ENCODE measurements at regions not wholly inside any gene's neighbourhood (a gene's known extent, or its start where the extent isn't known, plus 50 kb on each side); places are given as distances from the start of the nearest gene placed in this dataset.

- H3K27me3 ChIP-seq: no peaks in the 10 kb centered on the region
- no peaks in the 10 kb centered on the region for H3K4me1 ChIP-seq
- intact Hi-C loops (cut with DNase I): no loop called here
- no peak overlapping the region for H3K27ac ChIP-seq
- no peak for TF ChIP-seq CTCF (IDR thresholded peaks at IDR 0.05)
- H3K36me3 ChIP-seq: no peaks in the 10 kb centered on the region
- H3K9ac ChIP-seq (ENCODE audit: low read depth in 2 of 2, low read length in 2 of 2): no peak overlapping the region
- no peak for DNase-seq
- H3K4me3 ChIP-seq: no peak overlapping the region
- H3K9me3 ChIP-seq: no peaks in the 10 kb centered on the region
Measured at GRCh38 chr3:181630853-181631252, 80.9 kb upstream of the SOX2 start.

GRCh38 chr3:181629711-181630110, 82.0 kb upstream of the SOX2 start:
- Histone ChIP-seq H3K36me3 (no peaks in the 10 kb centered on the region), H3K9ac (ENCODE audit: low read depth in 2 of 2, low read length in 2 of 2) (no peak overlapping the region), H3K27me3 (no peaks in the 10 kb centered on the region), H3K9me3 (no peaks in the 10 kb centered on the region), H3K4me1 (no peaks in the 10 kb centered on the region), H3K27ac (no peak overlapping the region), H3K4me3 (no peak overlapping the region)
- TF ChIP-seq CTCF (IDR thresholded peaks at IDR 0.05): no peak
- no peak for DNase-seq
- intact Hi-C loops (cut with DNase I): no loop called here

GRCh38 chr3:181629029-181629428, 82.7 kb upstream of the SOX2 start:
- Histone ChIP-seq H3K36me3 (no peaks in the 10 kb centered on the region), H3K27me3 (no peaks in the 10 kb centered on the region), H3K4me3 (no peak overlapping the region), H3K9me3 (no peaks in the 10 kb centered on the region), H3K27ac (no peak overlapping the region), H3K9ac (ENCODE audit: low read depth in 2 of 2, low read length in 2 of 2) (no peak overlapping the region), H3K4me1 (no peaks in the 10 kb centered on the region)
- DNase-seq: no peak
- no peak for TF ChIP-seq CTCF (IDR thresholded peaks at IDR 0.05)
- intact Hi-C loops (cut with DNase I): no loop called here

- no peak for TF ChIP-seq CTCF (IDR thresholded peaks at IDR 0.05)
- no peak overlapping the region for H3K27ac ChIP-seq
- H3K9me3 ChIP-seq: no peaks in the 10 kb centered on the region
- no peak overlapping the region for H3K4me3 ChIP-seq
- no peaks in the 10 kb centered on the region for H3K4me1 ChIP-seq
- no peak overlapping the region for H3K9ac ChIP-seq (ENCODE audit: low read depth in 2 of 2, low read length in 2 of 2)
- no peaks in the 10 kb centered on the region for H3K36me3 ChIP-seq
- no peaks in the 10 kb centered on the region for H3K27me3 ChIP-seq
- no peak for DNase-seq
- intact Hi-C loops (cut with DNase I): no loop called here
Measured at GRCh38 chr3:181628384-181628783, 83.3 kb upstream of the SOX2 start.

GRCh38 chr3:181626036-181626435, 85.7 kb upstream of the SOX2 start:
- Histone ChIP-seq H3K27me3 (no peaks in the 10 kb centered on the region), H3K9me3 (no peaks in the 10 kb centered on the region), H3K9ac (ENCODE audit: low read depth in 2 of 2, low read length in 2 of 2) (no peak overlapping the region), H3K36me3 (no peaks in the 10 kb centered on the region), H3K27ac (no peak overlapping the region), H3K4me3 (no peak overlapping the region), H3K4me1 (no peaks in the 10 kb centered on the region)
- intact Hi-C loops (cut with DNase I): no loop called here
- no peak for DNase-seq
- no peak for TF ChIP-seq CTCF (IDR thresholded peaks at IDR 0.05)

Measured in colonic mucosa (tissue), 4 donors.